ENCODE measurements at regions not wholly inside any gene's neighbourhood (a gene's known extent, or its start where the extent isn't known, plus 50 kb on each side); places are given as distances from the start of the nearest gene placed in this dataset.
"Not testable (repeated sequence)": the region's sequence is repeated elsewhere in the genome, so short reads cannot be mapped to it uniquely, and the experiment has no call there.

DNA sequence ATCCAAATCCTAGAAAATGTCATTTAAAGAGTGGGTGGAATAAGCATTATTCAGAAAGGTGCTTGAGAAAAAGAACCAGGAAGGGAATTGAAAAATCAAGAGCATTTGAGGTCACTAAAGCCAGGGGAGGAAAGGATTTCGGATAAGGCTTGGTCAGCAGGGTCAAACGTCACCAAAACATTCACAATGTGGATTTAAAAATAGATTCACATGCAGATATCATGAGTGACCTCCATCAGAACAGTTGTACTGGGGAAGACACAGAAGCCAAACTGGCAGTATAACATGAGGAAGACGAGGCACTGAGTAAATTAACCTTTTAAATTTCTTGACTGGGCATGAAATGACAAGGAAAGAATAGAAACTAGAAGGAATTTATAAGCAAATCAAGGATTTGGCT, 175.1 kb upstream of the CCDC196 start:
- intact Hi-C loops (cut with DNase I): no loop called here
- no peak for DNase-seq
- ATAC-seq (ENCODE audit: poor library complexity): peak; percentile 61

DNA sequence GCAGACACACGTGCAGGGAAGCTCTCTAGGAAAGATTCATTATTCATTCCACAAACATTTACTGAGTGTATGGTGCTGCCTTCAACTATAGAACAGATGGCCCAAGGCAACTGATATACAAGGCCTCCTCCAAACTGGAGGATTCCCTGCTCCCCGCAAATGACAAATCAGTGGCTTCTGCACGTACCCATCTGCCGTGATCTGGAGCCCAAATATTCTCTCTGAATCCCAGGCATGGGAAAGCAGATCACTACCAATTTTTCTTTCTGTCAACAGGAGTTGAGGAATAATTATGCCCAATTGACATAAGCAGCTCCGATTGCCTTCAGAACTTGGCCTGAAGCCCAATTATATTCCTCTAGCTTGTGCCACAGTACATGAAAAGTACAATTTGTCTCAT, 174.2 kb upstream of the CCDC196 start:
- intact Hi-C loops (cut with DNase I): no loop called here
- DNase-seq (no peak), ATAC-seq (ENCODE audit: poor library complexity) (no peak)

DNA sequence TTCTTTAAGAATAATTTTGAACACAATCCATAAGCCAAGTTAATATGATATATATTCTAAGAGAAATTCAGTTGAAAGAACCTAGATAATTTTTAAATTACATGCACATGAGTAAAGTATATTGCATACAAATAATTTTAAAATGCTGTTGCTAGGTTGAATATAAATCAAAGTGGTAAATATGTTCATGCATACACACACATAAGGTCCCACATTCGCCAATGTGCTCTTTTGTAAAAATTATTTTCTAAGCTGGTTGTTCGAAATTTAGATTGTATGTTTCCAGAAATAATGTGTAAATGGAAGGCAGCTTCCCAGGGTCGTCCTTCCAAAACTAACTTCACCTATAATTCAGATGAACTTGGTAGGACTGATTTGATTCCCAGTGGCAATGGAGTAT, 173.7 kb upstream of the CCDC196 start:
- intact Hi-C loops (cut with DNase I): no loop called here
- no peak for ATAC-seq (ENCODE audit: poor library complexity)
- no peak for DNase-seq

DNA sequence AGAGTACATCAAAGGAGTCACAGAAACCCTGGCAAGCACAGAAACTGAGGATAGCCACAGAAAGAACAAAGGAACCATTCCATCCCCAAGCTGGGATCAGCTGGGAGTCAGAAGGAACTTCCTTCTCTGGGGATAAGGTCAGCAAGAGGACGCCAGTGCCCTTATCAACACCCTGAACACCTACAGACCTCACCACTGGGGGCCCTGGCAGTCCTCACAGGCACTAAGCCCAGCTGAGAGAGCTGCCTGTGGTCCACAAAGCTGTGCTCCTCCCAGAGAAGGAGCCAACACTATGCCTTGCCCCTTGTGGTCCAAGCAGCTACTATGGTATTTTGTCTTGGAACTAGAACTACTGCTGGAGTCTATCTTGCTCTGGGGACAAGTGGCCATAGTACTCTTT, 171.1 kb upstream of the CCDC196 start:
- no peak for DNase-seq
- no peak for ATAC-seq (ENCODE audit: poor library complexity)
- intact Hi-C loops (cut with DNase I): no loop called here

DNA sequence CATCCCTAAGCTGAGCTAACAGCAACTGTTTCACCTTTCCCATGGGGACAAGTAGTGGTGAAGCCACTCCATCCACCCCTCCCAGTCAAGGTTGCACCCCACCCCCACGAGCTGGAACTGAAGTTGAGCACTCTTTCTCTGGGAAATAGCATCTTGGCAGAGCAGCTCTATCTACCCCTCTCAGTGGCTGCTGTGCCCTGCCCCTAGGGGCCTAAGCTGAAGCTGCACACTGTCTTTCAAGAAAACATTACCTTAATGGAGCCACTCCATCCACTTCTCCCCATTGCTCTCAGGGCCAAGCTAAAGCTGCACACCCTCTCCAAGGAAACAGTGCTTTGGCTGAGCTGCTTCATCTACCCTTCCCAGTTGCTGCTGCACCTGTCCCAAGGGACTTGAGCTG, 170.6 kb upstream of the CCDC196 start:
- no peak for ATAC-seq (ENCODE audit: poor library complexity)
- no peak for DNase-seq
- intact Hi-C loops (cut with DNase I): no loop called here

DNA sequence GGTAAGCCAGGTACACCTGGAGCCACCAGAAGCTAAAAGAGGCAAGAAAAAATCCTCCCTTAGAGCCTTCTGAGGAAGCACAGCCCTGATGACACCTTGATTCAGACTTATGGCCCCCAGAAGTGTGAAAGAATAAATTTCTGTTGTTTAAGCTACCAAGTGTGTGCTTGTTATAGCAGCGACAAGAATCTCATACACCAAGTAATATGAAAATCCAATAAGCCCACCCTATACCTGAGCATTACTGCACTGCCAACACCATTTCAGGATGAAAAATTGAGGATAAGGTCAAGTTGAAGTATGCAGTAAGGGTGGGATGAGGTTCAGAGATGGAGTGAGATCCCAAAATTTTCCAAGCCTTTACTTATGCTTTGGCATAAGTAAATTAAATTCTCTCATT, 163.6 kb upstream of the CCDC196 start:
- DNase-seq: no peak
- ATAC-seq (ENCODE audit: poor library complexity): no peak
- intact Hi-C loops (cut with DNase I): no loop called here

DNA sequence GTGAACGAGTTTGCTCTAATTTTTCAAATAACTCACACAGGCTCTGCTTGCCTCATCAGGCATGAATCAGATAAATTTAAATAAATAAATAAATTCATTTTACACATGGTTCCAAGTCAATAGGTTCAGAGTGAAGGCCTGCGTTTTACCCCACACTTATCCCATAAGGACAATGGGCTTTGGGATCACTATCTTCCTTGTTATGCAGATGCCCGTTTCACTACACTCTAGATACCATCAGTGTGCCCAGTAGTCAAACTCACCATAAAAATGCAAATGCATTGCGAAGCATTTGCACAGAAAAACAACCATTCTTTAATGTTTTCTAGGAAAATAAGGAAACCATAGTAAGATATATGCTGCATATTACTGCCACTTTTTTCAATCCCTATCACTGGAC, 155.9 kb upstream of the CCDC196 start:
- no peak for ATAC-seq (ENCODE audit: poor library complexity)
- intact Hi-C loops (cut with DNase I): no loop called here

DNA sequence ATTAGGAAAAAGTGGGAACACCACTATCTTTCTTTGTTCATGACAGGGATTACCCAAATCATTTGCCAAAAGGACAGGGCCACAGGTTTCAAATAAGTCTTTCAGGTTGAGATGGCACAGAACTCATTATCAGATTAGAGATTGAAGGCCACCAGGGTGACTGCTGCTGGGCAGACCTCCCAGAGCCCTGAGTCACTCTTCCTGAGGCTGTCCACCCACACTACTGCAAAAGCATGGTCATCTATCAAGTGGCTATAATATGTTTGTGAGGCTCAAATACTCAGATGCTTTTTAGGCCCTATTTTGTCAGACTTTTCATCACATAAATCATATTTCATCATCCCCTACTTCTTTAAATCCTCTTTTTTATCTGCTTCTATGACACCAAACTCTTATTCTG, 155.3 kb upstream of the CCDC196 start:
- ATAC-seq (ENCODE audit: poor library complexity) (no peak), DNase-seq (no peak)
- intact Hi-C loops (cut with DNase I): no loop called here

More for the DNA sequence above, 155.9 kb upstream of the CCDC196 start:
- no peak for DNase-seq

DNA sequence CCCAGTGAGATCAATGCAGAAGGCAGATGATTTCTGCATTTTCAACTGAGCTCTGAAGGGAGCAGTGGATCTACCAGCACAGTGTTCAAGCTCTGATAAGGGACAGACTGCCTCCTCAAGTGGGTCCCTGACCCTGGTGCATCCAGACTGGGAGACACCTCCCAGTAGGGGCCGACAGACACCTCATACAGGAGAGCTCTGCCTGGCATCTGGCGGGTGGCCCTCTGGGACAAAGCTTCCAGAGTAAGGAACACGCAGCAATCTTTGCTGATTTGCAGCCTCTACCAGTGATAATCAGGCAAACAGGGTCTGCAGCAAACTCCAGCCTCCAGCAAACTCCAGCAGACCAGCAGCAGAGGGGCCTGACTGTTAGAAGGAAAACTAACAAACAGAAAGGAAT, 152.9 kb upstream of the CCDC196 start:
- not testable (repeated sequence) for ATAC-seq (ENCODE audit: poor library complexity)

DNA sequence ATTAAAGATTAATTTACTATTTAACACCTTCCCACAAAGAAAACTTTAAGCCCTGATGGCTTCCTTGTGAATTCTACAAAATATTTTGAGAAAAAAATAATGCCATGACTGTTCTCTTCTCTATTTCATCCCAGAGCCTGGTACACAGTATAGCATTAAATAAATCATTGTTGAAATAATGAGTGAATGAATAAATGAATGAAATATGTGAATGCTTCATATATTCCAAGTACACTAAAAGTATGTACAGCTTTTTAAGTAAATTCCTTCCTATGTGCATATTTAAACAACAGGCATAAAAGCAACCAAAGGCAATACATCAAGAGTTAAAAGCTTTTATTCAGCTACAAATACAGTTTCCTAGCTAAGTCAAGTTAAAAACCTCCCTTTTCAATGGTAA, 144.9 kb upstream of the CCDC196 start:
- ATAC-seq (ENCODE audit: poor library complexity) (no peak), DNase-seq (no peak)
- intact Hi-C loops (cut with DNase I): no loop called here

More for the DNA sequence above, 152.9 kb upstream of the CCDC196 start:
- DNase-seq; intact Hi-C loops (cut with DNase I): not testable (repeated sequence)

DNA sequence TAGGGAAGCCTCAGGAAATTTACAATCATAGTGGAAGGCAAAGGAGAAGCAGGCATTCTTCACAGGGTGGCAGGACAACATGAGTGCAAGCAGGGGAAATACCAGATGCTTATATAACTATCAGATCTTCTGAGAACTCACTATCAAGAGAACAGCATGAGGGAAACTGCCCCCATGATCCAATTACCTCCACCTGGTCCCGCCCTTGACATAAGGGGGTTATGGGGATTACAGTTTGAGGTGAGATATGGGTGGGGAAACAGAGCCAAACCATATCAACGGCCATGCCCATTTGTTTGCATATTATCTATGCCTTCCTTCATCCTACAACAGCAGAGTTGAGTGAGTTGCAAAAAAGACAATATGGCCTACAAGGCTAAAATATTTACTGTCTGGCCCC, 140.2 kb upstream of the CCDC196 start:
- no peak for ATAC-seq (ENCODE audit: poor library complexity)
- no peak for DNase-seq
- intact Hi-C loops (cut with DNase I): no loop called here

DNA sequence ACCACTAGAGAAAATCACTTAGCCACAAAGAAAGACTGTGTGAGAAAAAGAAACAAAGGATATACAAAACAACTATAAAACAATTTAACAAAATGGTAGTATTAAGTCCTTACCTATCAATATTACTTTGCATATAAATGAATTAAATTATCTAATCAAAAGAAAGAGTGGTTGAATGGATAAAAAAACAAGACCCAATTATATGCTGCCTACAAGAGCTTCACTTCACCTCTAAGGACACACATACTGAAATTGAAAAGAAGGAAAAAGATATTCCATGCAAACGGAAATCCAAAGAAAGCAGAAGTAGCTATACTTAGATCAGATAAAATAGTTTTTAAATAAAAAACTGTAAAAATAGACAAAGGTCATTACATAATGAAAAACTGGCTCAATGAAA, 134.9 kb upstream of the CCDC196 start:
- ATAC-seq (ENCODE audit: poor library complexity) (no peak), DNase-seq (no peak)
- intact Hi-C loops (cut with DNase I): no loop called here

DNA sequence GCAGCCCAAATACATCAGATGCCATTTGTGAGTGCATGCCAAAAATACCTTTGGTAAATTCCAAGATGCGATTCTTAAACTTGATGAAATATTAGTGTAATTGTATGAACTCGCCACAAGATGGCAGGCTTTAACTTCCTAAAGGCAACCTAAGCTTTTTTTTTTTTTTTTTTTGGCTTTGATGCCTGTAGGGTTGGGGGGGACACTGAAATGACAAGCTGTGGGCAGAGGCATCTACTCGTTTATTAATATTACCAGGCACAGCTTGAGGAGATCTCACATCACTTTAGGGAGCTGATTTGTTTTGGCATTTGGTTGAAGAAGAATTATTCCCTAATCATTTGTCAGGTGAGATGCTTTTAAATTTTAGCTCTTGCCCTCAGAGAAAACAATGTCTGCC, 126.7 kb upstream of the CCDC196 start:
- intact Hi-C loops (cut with DNase I): no loop called here
- DNase-seq (no peak), ATAC-seq (ENCODE audit: poor library complexity) (no peak)

DNA sequence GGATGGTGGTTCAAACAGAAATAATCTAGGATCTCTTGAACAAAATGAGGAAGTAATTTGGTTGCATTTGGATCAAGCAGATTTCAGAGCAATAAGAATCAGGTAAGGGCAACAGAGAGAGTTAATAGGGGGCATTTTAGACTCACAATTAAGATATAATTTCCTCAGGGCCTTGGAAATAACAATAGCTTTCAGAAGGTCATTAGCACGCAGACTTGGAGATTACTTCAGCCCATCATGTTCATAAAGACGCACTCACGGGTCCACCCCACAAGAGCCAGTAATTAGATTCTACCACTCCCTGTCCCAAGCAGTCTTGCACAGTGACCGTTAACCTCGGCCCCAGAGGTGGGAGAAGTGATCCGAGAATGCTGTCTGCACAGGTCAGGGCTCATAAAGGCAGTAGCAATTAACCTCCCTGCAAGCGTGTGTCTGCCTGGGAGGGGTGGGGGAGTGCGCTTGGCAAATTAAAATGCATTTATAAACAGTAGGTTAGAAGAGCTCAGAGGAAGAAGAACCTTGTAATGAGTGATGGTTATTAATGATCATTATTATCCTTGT, 125.7 kb upstream of the CCDC196 start:
- DNase-seq (no peak), ATAC-seq (ENCODE audit: poor library complexity) (no peak)
- intact Hi-C loops (cut with DNase I): no loop called here

DNA sequence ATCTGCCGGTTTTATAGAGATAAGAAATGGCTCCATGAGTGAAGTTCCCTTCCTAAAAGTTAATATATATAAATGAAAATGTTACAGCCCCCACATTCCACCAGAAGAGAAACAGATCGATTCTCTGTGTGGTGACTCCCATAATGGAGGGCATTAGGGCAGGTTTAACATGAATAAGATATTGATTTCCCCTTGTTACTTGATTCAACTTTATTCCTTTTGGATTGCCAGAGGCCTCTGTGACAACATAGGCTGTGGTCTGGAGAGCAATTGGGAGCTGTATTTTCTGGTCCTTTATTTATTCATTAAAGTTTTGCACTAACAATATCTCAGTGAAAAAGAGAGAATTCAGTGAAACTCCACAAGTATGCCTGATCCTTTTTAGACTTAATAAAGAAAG, 125.2 kb upstream of the CCDC196 start:
- no peak for ATAC-seq (ENCODE audit: poor library complexity)
- intact Hi-C loops (cut with DNase I): no loop called here
- DNase-seq: no peak

DNA sequence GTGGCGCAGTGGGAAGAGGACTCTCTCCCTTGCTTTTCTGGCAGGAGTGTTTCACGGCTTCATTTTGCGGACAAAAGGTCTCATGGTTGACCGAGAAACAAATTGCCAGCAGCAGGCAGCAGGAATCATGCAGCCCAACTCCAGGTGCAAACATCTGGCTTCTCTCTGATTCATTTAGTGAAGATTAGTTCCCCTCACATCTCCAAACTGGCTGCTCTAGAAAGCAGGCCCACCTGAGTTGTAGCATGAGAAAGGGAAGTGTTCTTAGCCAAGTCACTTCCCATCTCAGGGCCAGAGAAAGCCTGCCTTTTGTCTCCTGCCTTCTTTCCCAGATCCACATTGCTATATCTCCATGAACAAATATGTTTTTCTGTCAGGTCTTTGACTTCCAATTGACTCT, 120.8 kb upstream of the CCDC196 start:
- DNase-seq (no peak), ATAC-seq (ENCODE audit: poor library complexity) (no peak)
- intact Hi-C loops (cut with DNase I): no loop called here

DNA sequence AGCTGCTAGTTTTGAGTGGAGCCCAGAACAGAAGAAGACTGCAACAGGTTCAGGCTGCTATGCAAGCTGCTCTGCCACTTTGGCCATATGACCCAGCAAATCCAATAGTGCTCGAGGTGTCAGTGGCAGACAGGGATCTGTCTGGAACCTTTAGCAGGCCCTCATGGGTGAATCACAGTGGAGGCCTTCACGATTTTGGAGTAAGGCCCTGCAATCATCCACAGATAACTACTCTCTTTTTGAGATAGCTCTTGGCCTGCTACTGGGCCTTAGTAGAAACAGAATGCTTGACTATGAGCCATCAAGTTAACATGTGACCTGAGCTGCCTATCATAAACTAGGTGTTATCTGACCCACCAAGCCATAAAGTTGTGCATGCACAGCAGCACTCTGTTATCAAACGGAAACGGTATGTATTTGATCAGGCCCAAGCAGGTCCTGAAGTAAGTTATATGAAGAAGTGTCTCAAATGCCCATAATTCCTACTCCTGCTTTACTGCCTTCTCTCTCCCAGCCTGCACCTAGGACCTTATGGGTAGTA, 116.9 kb upstream of the CCDC196 start:
- no peak for ATAC-seq (ENCODE audit: poor library complexity)
- intact Hi-C loops (cut with DNase I): no loop called here
- no peak for DNase-seq

DNA sequence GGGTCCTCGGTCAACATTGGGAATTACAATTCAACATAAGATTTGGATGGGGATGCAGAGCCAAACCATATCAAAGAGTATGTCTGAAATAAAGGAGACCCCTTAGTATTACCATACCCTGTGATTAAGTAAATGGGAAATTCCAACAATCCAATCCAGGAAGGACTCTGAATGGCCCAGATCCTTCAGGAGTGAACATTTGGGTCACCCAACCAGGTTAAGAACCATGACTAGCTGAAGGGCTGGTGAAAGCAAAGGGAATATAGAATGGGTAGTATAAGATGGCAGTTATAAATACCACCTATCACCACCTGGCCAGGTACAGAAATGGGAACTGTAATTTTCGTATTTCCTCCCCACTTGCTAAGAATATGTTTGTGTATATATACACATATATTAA, 114.4 kb upstream of the CCDC196 start:
- DNase-seq (no peak), ATAC-seq (ENCODE audit: poor library complexity) (no peak)
- intact Hi-C loops (cut with DNase I): no loop called here

DNA sequence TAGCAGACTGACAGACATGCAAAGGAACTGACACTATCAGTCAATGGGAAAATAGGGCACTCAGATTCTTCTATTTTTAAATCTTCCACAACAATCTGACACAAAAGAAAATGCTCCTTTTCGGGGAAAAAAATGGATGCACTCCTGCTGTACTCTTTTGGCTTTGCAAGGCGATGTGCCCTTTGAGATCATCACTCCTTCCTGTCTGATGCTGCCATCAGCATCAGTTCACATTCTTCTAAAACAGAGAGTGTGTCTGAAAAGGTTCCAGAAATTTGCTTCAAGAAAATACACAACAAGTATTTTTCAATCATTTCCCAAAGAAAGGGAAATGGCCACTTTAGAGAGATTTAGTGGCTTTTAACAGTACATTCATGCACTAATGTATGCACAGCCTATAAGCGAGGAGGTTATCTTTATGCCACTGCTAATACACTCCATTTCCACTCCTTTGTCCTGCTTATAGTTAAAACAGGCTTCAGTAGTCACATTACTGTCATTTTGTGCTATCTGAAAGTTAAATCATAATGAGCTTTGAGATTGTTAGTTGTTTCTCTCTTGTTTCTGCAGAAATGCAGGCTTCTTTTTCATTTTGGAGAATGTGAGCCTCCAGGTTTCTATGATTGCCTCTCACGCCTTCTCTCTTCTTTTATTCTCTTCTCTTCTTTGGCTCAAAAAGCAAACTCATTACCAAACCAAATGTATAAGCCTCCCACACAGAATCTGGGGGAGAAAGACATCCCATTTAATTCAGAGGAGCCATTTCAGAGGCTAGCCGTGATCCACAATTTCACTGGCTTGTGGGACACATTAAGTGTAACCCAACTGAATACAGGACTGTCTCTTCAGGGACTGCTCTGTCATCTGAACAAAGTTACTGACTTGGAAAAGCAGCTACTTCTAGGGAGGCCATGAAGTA, 110.9 kb upstream of the CCDC196 start:
- intact Hi-C loops (cut with DNase I): no loop called here
- DNase-seq (no peak), ATAC-seq (ENCODE audit: poor library complexity) (no peak)

DNA sequence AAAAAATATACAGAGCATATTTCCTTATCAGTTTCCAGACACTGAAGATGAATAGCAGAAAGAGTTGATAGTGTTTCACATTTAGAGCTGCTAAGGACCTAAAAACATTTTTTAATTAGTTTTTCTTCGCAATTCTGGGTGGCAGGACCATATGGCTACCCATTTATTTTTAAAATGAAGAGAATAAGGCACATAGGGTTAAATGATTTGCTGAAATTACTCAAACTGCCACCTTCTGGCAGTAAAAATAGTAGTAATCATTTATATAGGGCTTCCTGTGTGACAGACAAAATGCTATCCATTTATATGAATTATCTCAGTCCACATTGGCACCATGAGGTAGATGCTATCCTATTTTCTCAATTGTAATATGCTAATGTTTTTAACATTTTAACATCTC, 108.6 kb upstream of the CCDC196 start:
- ATAC-seq (ENCODE audit: poor library complexity): no peak
- intact Hi-C loops (cut with DNase I): no loop called here
- DNase-seq: no peak

Data from Right ventricle myocardium superior (tissue), 1 donor.